H9 (cell line): ENCODE measurements at regions not wholly inside any gene's neighbourhood (a gene's known extent, or its start where the extent isn't known, plus 50 kb on each side); places are given as distances from the start of the nearest gene placed in this dataset.

Experiments used
- DNase-seq: peaks from one replicate; pipeline ENCODE4 v3.0.0-alpha.2; 2017
- H2AFZ ChIP-seq: one replicate; pipeline ENCODE4 v1.6.1; 2013; ENCODE audit warnings: mild to moderate bottlenecking, low read length, control low read depth, moderate library complexity
- H2AK5ac ChIP-seq: 2 replicates; pipeline ENCODE4 v1.6.1; 2013; ENCODE audit warnings: low read length, control low read depth, mixed read lengths; ENCODE audit not compliant: insufficient read length
- H2BK120ac ChIP-seq: one replicate; pipeline ENCODE4 v1.6.1; 2013; ENCODE audit warnings: low read depth, mild to moderate bottlenecking, low read length, control low read depth, inconsistent platforms; ENCODE audit not compliant: poor library complexity, severe bottlenecking
- H2BK12ac ChIP-seq: 2 replicates; pipeline ENCODE4 v1.6.1; 2013; ENCODE audit warnings: low read length, control low read depth, mixed read lengths, low read depth; ENCODE audit not compliant: insufficient read length
- H2BK15ac ChIP-seq: 2 replicates; pipeline ENCODE4 v1.6.1; 2013; ENCODE audit warnings: low read depth, low read length, control low read depth
- H2BK20ac ChIP-seq: one replicate; pipeline ENCODE4 v1.6.1; 2013; ENCODE audit warnings: low read depth, mild to moderate bottlenecking, low read length, control low read depth, inconsistent platforms; ENCODE audit not compliant: poor library complexity, severe bottlenecking
- H2BK5ac ChIP-seq: 2 replicates; pipeline ENCODE4 v1.6.1; 2013; ENCODE audit warnings: low read length, control low read depth, mixed read lengths; ENCODE audit not compliant: insufficient read length
- H3K14ac ChIP-seq: 2 replicates; pipeline ENCODE4 v1.6.1; 2013; ENCODE audit warnings: low read length, control low read depth; ENCODE audit not compliant: insufficient read depth
- H3K18ac ChIP-seq: 2 replicates; pipeline ENCODE4 v1.6.1; 2013; ENCODE audit warnings: low read depth, mild to moderate bottlenecking, mixed read lengths, low read length, control low read depth; ENCODE audit not compliant: insufficient read length
- H3K23ac ChIP-seq: 2 replicates; pipeline ENCODE4 v1.6.1; 2013; ENCODE audit warnings: low read length, control low read depth, mixed read lengths, low read depth; ENCODE audit not compliant: insufficient read length
- H3K23me2 ChIP-seq: 2 replicates; pipeline ENCODE4 v1.6.1; 2013; ENCODE audit warnings: low read depth, mild to moderate bottlenecking, mixed read lengths, low read length, control low read depth; ENCODE audit not compliant: insufficient read length, poor library complexity, severe bottlenecking
- H3K27ac ChIP-seq: 2 replicates; pipeline ENCODE4 v1.5.1; 2013; ENCODE audit warnings: low read length, control low read depth, mixed read lengths, low read depth; ENCODE audit not compliant: insufficient read length
- H3K27me3 ChIP-seq: 2 replicates; pipeline ENCODE4 v1.6.1; 2013; ENCODE audit warnings: low read length, control low read depth, inconsistent platforms; ENCODE audit not compliant: insufficient read depth
- H3K4ac ChIP-seq: 2 replicates; pipeline ENCODE4 v1.6.1; 2013; ENCODE audit warnings: low read depth, mild to moderate bottlenecking, control low read depth, inconsistent platforms, low read length, moderate library complexity
- H3K4me1 ChIP-seq: 2 replicates; pipeline ENCODE4 v1.6.1; 2013; ENCODE audit warnings: low read length, control low read depth, inconsistent platforms; ENCODE audit not compliant: insufficient read depth
- H3K4me2 ChIP-seq: 2 replicates; pipeline ENCODE4 v1.6.1; 2013; ENCODE audit warnings: low read length, control low read depth, mixed read lengths; ENCODE audit not compliant: insufficient read length, insufficient read depth
- H3K56ac ChIP-seq: 2 replicates; pipeline ENCODE4 v1.6.1; 2013; ENCODE audit warnings: low read depth, mild to moderate bottlenecking, mixed read lengths, low read length, control low read depth; ENCODE audit not compliant: insufficient read length
- H3K79me1 ChIP-seq: 2 replicates; pipeline ENCODE4 v1.6.1; 2013; ENCODE audit warnings: low read depth, mild to moderate bottlenecking, moderate library complexity, low read length, control low read depth, inconsistent platforms; ENCODE audit not compliant: insufficient read depth, poor library complexity, severe bottlenecking
- H3K79me2 ChIP-seq: 2 replicates; pipeline ENCODE4 v1.6.1; 2013; ENCODE audit warnings: low read length, control low read depth, inconsistent platforms; ENCODE audit not compliant: insufficient read depth
- H3K9ac ChIP-seq: 2 replicates; pipeline ENCODE4 v1.6.1; 2013; ENCODE audit warnings: low read length, control low read depth, mixed read lengths; ENCODE audit not compliant: insufficient read length; ENCODE audit errors: extremely low read depth
- H3K9me3 ChIP-seq: one replicate; pipeline ENCODE4 v1.6.1; 2013; ENCODE audit warnings: low read depth, low read length, inconsistent platforms; ENCODE audit not compliant: control insufficient read depth
- H3T11ph ChIP-seq: one replicate; pipeline ENCODE4 v1.6.1; 2013; ENCODE audit warnings: mild to moderate bottlenecking, low read length, control low read depth, inconsistent platforms
- H4K20me1 ChIP-seq: one replicate; pipeline ENCODE4 v1.6.1; 2013; ENCODE audit not compliant: control insufficient read depth, insufficient read length, insufficient read depth
- H4K5ac ChIP-seq: 2 replicates; pipeline ENCODE4 v1.6.1; 2013; ENCODE audit warnings: low read depth, mild to moderate bottlenecking, mixed read lengths, low read length, control low read depth; ENCODE audit not compliant: insufficient read length
- H4K8ac ChIP-seq: replicated peaks from 2 replicates; pipeline ENCODE4 v1.6.1; 2013; ENCODE audit warnings: low read length, control low read depth, mixed read lengths, low read depth; ENCODE audit not compliant: insufficient read length
- H4K91ac ChIP-seq: 2 replicates; pipeline ENCODE4 v1.6.1; 2013; ENCODE audit warnings: low read depth, mild to moderate bottlenecking, moderate library complexity, mixed read lengths, low read length, control low read depth; ENCODE audit not compliant: insufficient read length
- H3K27ac Mint-ChIP-seq, 3 experiments: 2 replicates in 2 of 3; 3 replicates in 1 of 3; pipeline ENCODE4 v1.8.0; 2020 to 2021; ENCODE audit warnings: mixed read lengths in 3 of 3, mild to moderate bottlenecking in 1 of 3, moderate library complexity in 1 of 3
- H3K27me3 Mint-ChIP-seq: 2 replicates; pipeline ENCODE4 v1.8.0; 2021; ENCODE audit warnings: low read depth, mild to moderate bottlenecking, moderate library complexity, mixed read lengths
- H3K36me3 Mint-ChIP-seq, 3 experiments: 2 replicates in 2 of 3; 3 replicates in 1 of 3; pipeline ENCODE4 v1.8.0; 2020 to 2021; ENCODE audit warnings: low read depth in 3 of 3, mixed read lengths in 3 of 3; ENCODE audit not compliant: insufficient read depth in 1 of 3
- H3K4me1 Mint-ChIP-seq, 2 experiments: 2 replicates each; pipeline ENCODE4 v1.8.0; 2020; ENCODE audit warnings: mixed read lengths in 2 of 2
- H3K4me3 Mint-ChIP-seq, 2 experiments: 2 replicates in 1 of 2; 3 replicates in 1 of 2; pipeline ENCODE4 v1.8.0; 2020 to 2021; ENCODE audit warnings: mild to moderate bottlenecking in 2 of 2, mixed read lengths in 2 of 2, moderate library complexity in 1 of 2
- H3K9me3 Mint-ChIP-seq, 2 experiments: 2 replicates in 1 of 2; 3 replicates in 1 of 2; pipeline ENCODE4 v1.8.0; 2020; ENCODE audit warnings: mild to moderate bottlenecking in 2 of 2, mixed read lengths in 2 of 2, moderate library complexity in 1 of 2
- CTCF ChIP-seq: fragments of 200-600 bp; sonication (generic); conservative IDR thresholded peaks from 3 replicates; pipeline ENCODE4 v1.8.0; 2021; ENCODE audit warnings: antibody characterized with exemption, mild to moderate bottlenecking
- WGBS: extraction: QIAGEN DNeasy Blood & Tissue Kit; methylation state at CpG from one replicate; pipeline ENCODE4 v1.1.7; 2013; ENCODE audit warnings: missing lambda C conversion rate, low lambda C conversion rate, mixed read lengths; ENCODE audit not compliant: insufficient read length; ENCODE audit errors: extremely low coverage; 5-methylcytosine and 5-hydroxymethylcytosine counted together

DNA sequence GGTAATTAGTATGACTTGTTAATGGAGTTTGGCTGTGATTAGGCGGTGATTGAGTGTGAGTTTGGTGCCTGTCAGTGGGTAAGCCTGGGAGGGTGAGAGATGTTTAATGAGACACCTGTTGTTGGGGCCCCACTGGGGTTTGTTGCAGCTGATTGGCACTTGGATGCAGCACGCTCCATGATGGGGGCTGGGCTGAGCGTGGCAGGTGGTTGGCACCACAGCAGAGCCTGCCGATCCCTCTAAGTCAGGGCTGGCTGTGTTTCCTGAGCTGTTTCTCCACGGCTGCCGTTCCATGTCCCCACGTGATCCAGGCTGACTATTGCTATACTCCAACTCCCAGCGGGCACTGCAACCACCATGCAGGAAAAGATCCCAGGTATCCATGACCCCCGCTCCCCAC is 93.5 kb upstream of the ARRDC4 start:
- H2BK20ac ChIP-seq, result no peak overlapping the region
- no peak overlapping the region for H3K23ac ChIP-seq
- H3K4me2 ChIP-seq, result no peak overlapping the region
- Mint-ChIP-seq H3K36me3 (no peaks in the 10 kb centered on the region; a peak in 1 of 7 replicates), H3K4me1 (no peaks in the 10 kb centered on the region), H3K27me3 (peaks cover 2% of the 10 kb centered on the region; the same call in 1 of the 2 replicates), H3K27ac (no peak overlapping the region), H3K4me3 (no peak overlapping the region), H3K9me3 (peaks cover 5 to 9% of the 10 kb centered on the region in 2 experiments; a peak in 4 of 5 replicates)
- H2BK15ac ChIP-seq, result no peak overlapping the region
- H2AK5ac ChIP-seq, result no peak overlapping the region
- no peaks in the 10 kb centered on the region for H3K4me1 ChIP-seq
- H3K23me2 ChIP-seq, result no peaks in the 10 kb centered on the region
- no peak overlapping the region for H2BK5ac ChIP-seq
- H3K14ac ChIP-seq, result no peak overlapping the region
- H2AFZ ChIP-seq, result no peak overlapping the region
- no peak for DNase-seq
- TF ChIP-seq CTCF, result no peak
- no peaks in the 10 kb centered on the region for H3K79me1 ChIP-seq
- H4K5ac ChIP-seq, result no peak overlapping the region
- no peak overlapping the region for H3T11ph ChIP-seq
- H3K9ac ChIP-seq, result no peak overlapping the region
- no peak overlapping the region for H2BK120ac ChIP-seq
- no peak overlapping the region for H2BK12ac ChIP-seq
- H4K91ac ChIP-seq, result no peak overlapping the region
- H3K27ac ChIP-seq, result no peak overlapping the region
- H3K4ac ChIP-seq, result no peak overlapping the region
- H4K8ac ChIP-seq, result no peak overlapping the region
- no peak overlapping the region for H3K56ac ChIP-seq
- H3K9me3 ChIP-seq, result no peaks in the 10 kb centered on the region
- no peaks in the 10 kb centered on the region; the same call in 1 of the 2 replicates for H3K27me3 ChIP-seq
- H3K18ac ChIP-seq, result no peak overlapping the region
- H3K79me2 ChIP-seq, result no peaks in the 10 kb centered on the region
- no CpG with 5 or more reads among the region's 9 CpGs for WGBS
- no peaks in the 10 kb centered on the region for H4K20me1 ChIP-seq
